Esophagus muscularis mucosa (tissue), 4 donors: ENCODE measurements at regions not wholly inside any gene's neighbourhood (a gene's known extent, or its start where the extent isn't known, plus 50 kb on each side); places are given as distances from the start of the nearest gene placed in this dataset.

Experiments
- DNase-seq: peaks from one replicate; pipeline ENCODE4 v3.0.0-alpha.2; 2017; ENCODE audit errors: extremely low spot score
- H3K27ac ChIP-seq, 4 donors: fragments of 200-600 bp; sonication (generic); replicated peaks in 1 of 4; 1 replicate in 3 of 4; 2 replicates in 1 of 4; pipeline ENCODE4 v1.5.1; 2016 to 2019; ENCODE audit warnings: mild to moderate bottlenecking in 1 of 4
- H3K27me3 ChIP-seq, 4 donors: fragments of 200-600 bp; sonication (generic); one replicate each; pipeline versions ENCODE4 v1.5.1 to v1.6.0; 2016 to 2019
- H3K36me3 ChIP-seq, 4 donors: fragments of 200-600 bp; sonication (generic); one replicate each; pipeline ENCODE4 v1.5.1; 2016 to 2019
- H3K4me1 ChIP-seq, 4 donors: fragments of 200-600 bp; sonication (generic); one replicate each; pipeline ENCODE4 v1.5.1; 2016 to 2019
- H3K4me3 ChIP-seq, 4 donors: fragments of 200-600 bp; sonication (generic); 1 replicate in 2 of 4; 2 replicates in 2 of 4; pipeline ENCODE4 v1.5.1; 2016 to 2019; ENCODE audit warnings: mild to moderate bottlenecking in 4 of 4, moderate library complexity in 1 of 4
- H3K9me3 ChIP-seq, 4 donors: fragments of 200-600 bp; sonication (generic); 1 replicate in 3 of 4; 2 replicates in 1 of 4; pipeline ENCODE4 v1.5.1; 2016 to 2019
- CTCF ChIP-seq, 3 experiments: fragments of 200-600 bp in 2 of 3; fragments of 450-650 bp in 1 of 3; sonication (generic) in 2 of 3; IDR thresholded peaks; one replicate each; pipeline ENCODE4 v1.5.1; 2017 to 2019; ENCODE audit warnings: antibody characterized with exemption in 3 of 3, mild to moderate bottlenecking in 2 of 3, moderate library complexity in 1 of 3
- EP300 ChIP-seq: sonication (generic); formaldehyde crosslinking; IDR thresholded peaks from one replicate; pipeline ENCODE4 v1.6.1; 2017; ENCODE audit warnings: antibody characterized with exemption
- POLR2A ChIP-seq: fragments of 450-650 bp; IDR thresholded peaks from one replicate; pipeline ENCODE4 v1.6.1; 2017; ENCODE audit warnings: antibody characterized with exemption, moderate library complexity, mild to moderate bottlenecking, low read depth
- POLR2AphosphoS5 ChIP-seq, 2 donors: sonication (generic); formaldehyde crosslinking; IDR thresholded peaks; one replicate each; pipeline ENCODE4 v1.6.1; 2017; ENCODE audit warnings: antibody characterized with exemption in 2 of 2
- WGBS: methylation state at CpG from one replicate; pipeline ENCODE4 v1.1.5; 2018; 5-methylcytosine and 5-hydroxymethylcytosine counted together
- intact Hi-C: fragments of 100-400 bp; cut with DNase I; formaldehyde crosslinking; loops from one replicate; pipeline ENCODE4 v1.15.1; 2023

GRCh38 chr16:85998171-85998867, 99.4 kb downstream of the IRF8 start:
- no peaks in the 10 kb centered on the region for H3K36me3 ChIP-seq
- no peak overlapping the region for H3K27ac ChIP-seq
- WGBS: 70% methylated on average over 8 of the region's 9 CpGs
- TF ChIP-seq POLR2A (no peak), CTCF (IDR thresholded peaks at IDR 0.05) (no peak), POLR2AphosphoS5 (IDR thresholded peaks at IDR 0.05) (no peak), EP300 (no peak)
- intact Hi-C loops: no loop called here
- H3K27me3 ChIP-seq: peaks cover 0 to 7% (median 0%) of the 10 kb centered on the region in 4 donors
- H3K4me1 ChIP-seq: peaks cover 0 to 6% (median 0%) of the 10 kb centered on the region in 4 donors
- no peaks in the 10 kb centered on the region for H3K9me3 ChIP-seq
- no peak for DNase-seq
- no peak overlapping the region for H3K4me3 ChIP-seq

- Histone ChIP-seq H3K9me3 (no peaks in the 10 kb centered on the region), H3K4me3 (no peak overlapping the region), H3K4me1 (peaks cover 0 to 6% (median 0%) of the 10 kb centered on the region in 4 donors), H3K27ac (no peak overlapping the region), H3K36me3 (no peaks in the 10 kb centered on the region), H3K27me3 (peaks cover 0 to 2% (median 0%) of the 10 kb centered on the region in 4 donors)
- DNase-seq: no peak
- TF ChIP-seq POLR2A: no peak
- TF ChIP-seq CTCF (IDR thresholded peaks at IDR 0.05): no peak
- TF ChIP-seq POLR2AphosphoS5 (IDR thresholded peaks at IDR 0.05): no peak
- no peak for TF ChIP-seq EP300
- intact Hi-C loops: no loop called here
- WGBS: 67% methylated on average over 8 of the region's 8 CpGs
Measured at GRCh38 chr16:85998868-85999729, 100.1 kb downstream of the IRF8 start.

- no peak for DNase-seq
- Histone ChIP-seq H3K4me3 (no peak overlapping the region), H3K27me3 (no peaks in the 10 kb centered on the region), H3K9me3 (no peaks in the 10 kb centered on the region), H3K4me1 (peaks cover 0 to 6% (median 0%) of the 10 kb centered on the region in 4 donors), H3K36me3 (no peaks in the 10 kb centered on the region), H3K27ac (no peak overlapping the region)
- intact Hi-C loops: no loop called here
- 84% methylated on average over 4 of the region's 4 CpGs for WGBS
- TF ChIP-seq POLR2A (no peak), CTCF (IDR thresholded peaks at IDR 0.05) (no peak), POLR2AphosphoS5 (IDR thresholded peaks at IDR 0.05) (no peak), EP300 (no peak)
Measured at GRCh38 chr16:85999778-86000177, 100.8 kb downstream of the IRF8 start.

GRCh38 chr16:86002178-86002900, 103.4 kb downstream of the IRF8 start:
- Histone ChIP-seq H3K27me3 (no peaks in the 10 kb centered on the region), H3K36me3 (no peaks in the 10 kb centered on the region), H3K4me3 (no peak overlapping the region), H3K9me3 (no peaks in the 10 kb centered on the region), H3K4me1 (no peaks in the 10 kb centered on the region), H3K27ac (no peak overlapping the region)
- TF ChIP-seq EP300 (no peak), POLR2A (no peak), CTCF (IDR thresholded peaks at IDR 0.05) (no peak), POLR2AphosphoS5 (IDR thresholded peaks at IDR 0.05) (no peak)
- no peak for DNase-seq
- WGBS: 91% methylated on average over 6 of the region's 6 CpGs
- intact Hi-C loops: no loop called here
